Fibroblast of mammary gland (primary cell): ENCODE measurements at regions not wholly inside any gene's neighbourhood (a gene's known extent, or its start where the extent isn't known, plus 50 kb on each side); places are given as distances from the start of the nearest gene placed in this dataset.

ENCODE experiments used
- DNase-seq: peaks from one replicate; pipeline ENCODE4 v3.0.0-alpha.2; 2010; ENCODE audit warnings: low read depth
- H3K4me3 ChIP-seq: 2 replicates; pipeline ENCODE4 v1.5.1; 2011; ENCODE audit warnings: low read depth, mild to moderate bottlenecking, low read length, moderate library complexity; ENCODE audit not compliant: control insufficient read depth
- CTCF ChIP-seq: conservative IDR thresholded peaks from 2 replicates; pipeline ENCODE4 v1.5.1; 2011; ENCODE audit warnings: low read depth, low read length, inconsistent platforms; ENCODE audit not compliant: control insufficient read depth, insufficient read depth

- DNase-seq, result no peak
- no peak for TF ChIP-seq CTCF
- no peak overlapping the region for H3K4me3 ChIP-seq
Measured at GRCh38 chr13:50370303-50370950, 355.2 kb downstream of the KCNRG start.

- DNase-seq, result no peak
- TF ChIP-seq CTCF, result no peak
- no peak overlapping the region for H3K4me3 ChIP-seq
Measured at GRCh38 chr13:50374517-50374916, 359.3 kb downstream of the KCNRG start.

GRCh38 chr13:50375792-50376191 is 360.5 kb downstream of the KCNRG start:
- peak; percentile 60 for DNase-seq
- H3K4me3 ChIP-seq, result no peak overlapping the region
- TF ChIP-seq CTCF, result no peak

GRCh38 chr13:50376895-50377575 is 361.8 kb downstream of the KCNRG start:
- TF ChIP-seq CTCF, result peak; percentile 5
- no peak for DNase-seq

GRCh38 chr13:50377726-50378270 is 362.6 kb downstream of the KCNRG start:
- DNase-seq, result no peak
- H3K4me3 ChIP-seq, result no peak overlapping the region
- TF ChIP-seq CTCF, result no peak

More at GRCh38 chr13:50376895-50377575, 361.8 kb downstream of the KCNRG start:
- H3K4me3 ChIP-seq, result no peak overlapping the region

GRCh38 chr13:50378509-50379044 is 363.3 kb downstream of the KCNRG start:
- TF ChIP-seq CTCF, result no peak
- H3K4me3 ChIP-seq, result no peak overlapping the region
- DNase-seq, result no peak
